GM18907 (cell line): ENCODE measurements at regions not wholly inside any gene's neighbourhood (a gene's known extent, or its start where the extent isn't known, plus 50 kb on each side); places are given as distances from the start of the nearest gene placed in this dataset.

Experiments
- ATAC-seq: cut with Tn5 transposase; IDR thresholded peaks from one replicate; pipeline ENCODE4 v1.9.1; 2021; ENCODE audit warnings: mild to moderate bottlenecking, moderate library complexity; ENCODE audit not compliant: unreplicated experiment

DNA sequence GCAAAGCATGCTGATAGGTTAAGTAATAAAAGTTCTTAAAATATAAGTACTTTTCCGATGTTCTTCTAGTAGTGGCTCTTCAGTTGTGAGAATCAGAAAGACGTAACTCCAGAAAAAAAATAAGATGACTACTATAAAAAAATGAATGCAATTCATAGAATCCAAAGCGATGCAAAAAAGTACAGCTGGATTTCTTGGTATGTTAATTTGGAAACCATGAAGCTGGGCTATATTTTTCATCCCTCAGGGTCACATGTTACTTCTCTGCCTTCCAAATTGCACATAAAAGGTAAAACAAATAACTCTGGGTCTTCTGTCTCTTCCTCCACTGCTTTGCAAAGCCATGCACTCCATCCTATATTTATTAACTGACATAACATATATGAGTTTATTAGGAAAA lies 843.9 kb upstream of the DPPA4 start:
- ATAC-seq: no peak

DNA sequence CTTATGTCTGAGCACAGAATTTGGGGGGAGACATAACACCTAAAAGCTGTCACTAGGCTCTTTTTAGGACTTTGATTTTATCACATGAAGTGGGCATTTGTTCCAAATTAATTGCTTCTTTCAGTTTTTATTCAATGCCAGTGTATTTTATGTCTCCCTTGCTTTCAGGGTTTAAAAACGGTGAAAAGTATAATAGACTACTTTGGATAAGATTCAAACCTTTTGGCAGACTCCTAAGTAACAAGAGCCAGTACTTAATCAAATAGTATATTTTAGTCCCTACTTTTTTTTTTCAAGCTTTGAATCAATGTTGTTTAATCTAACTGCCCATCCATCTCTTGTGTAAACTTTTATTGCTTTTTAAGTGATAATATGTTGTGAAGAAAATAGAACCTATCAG lies 847.2 kb upstream of the DPPA4 start:
- ATAC-seq: no peak

DNA sequence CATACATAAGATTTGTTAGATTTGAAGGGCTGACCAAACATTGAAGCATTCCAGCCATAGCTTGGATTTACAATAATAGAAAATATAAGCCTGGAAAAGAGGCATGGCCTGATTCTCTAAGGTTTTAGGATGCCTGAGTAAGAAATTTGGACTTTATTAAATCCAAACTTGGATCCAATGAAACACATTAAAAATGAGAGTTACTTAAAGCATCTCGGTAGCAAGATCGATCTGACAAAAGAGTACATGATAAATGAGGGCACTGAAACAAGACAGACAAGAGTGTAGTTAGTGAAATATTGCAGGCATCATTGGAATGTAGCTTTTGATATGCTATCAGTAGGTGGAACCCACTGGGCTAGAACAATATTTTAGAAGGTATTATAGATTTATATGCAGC lies 855.7 kb upstream of the DPPA4 start:
- ATAC-seq: no peak

DNA sequence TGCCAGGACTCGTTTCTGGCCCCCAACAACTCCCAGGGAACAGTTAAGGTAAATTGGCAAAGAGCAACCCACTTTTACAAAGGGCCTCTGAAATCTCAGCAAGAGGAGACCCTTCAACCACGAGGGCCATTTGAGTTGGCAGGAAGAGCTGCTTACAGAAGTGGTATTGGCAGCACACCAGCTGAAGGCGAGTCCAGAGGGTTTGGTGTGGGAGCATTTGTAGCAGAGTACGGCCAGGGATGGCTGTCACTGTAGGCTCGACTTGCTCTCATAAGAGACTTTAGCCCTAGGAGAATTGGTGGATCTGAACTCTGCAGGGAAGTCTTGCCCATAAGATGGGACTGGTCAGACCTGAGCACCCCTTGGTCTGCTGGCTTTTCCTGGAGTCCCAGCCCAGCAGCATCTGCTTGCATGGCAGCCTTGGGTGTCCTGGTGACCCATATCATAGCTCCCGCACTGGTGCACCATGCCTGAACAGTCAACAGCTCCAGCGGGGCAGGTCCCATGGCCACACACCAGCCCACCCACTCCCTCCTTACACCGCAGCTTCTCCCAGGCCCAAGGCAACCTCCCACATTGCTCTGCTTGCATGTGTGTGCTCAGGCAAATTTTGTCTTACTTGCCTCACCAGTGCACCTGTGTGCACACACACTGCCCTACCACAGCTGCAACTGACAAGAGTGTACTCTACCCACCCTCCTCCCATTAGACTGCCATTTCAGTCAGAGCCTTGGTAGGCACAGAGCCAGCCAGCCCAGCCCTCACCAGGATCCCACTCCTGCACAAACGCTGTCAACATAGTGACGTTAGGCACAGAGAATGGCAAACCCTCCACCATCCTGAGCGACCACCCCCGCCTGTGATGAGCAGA lies 861.6 kb upstream of the DPPA4 start:
- ATAC-seq: no peak

DNA sequence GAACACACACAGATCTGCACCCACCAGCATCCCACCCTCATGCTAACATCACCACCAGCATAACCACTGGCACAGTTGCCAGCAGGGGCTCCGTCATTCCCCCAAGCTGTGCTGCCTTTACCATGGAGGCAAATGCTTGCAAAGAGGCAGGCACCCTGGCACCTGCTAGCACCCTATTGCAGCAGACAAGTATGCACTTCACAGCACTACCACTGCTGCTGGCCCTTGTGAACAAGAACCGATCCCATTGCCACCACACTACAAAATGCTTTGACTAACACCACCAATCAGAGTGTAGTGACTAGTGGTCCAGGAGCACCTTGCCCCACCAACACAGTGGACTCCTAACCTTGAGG lies 862.2 kb upstream of the DPPA4 start:
- no peak for ATAC-seq

DNA sequence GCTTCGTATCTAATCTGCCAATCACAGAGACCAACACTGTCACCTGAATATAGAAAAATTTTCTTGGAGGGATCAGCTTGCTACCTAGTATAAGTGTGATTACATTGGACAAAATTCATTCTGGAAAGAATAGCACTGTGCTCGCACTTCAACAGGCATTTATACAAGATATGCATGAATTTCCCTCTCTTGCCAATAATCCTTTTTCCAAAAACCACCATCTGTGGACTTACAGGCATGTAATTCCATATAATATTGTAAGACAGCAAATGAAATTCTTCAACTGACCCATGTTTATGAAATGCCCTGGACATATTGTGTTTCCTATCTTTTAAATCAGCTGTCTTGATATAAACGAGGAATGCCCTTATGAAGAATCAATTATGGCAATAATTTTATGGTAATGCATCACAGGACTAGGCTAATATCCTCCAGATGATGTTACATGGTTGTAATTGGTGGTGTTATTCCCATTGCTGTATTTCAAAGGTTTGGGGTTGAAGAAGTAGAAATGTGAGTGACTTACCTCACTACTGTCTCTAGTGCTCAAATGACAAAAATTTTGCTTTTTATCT lies 861.4 kb upstream of the NECTIN3 start:
- ATAC-seq: no peak

DNA sequence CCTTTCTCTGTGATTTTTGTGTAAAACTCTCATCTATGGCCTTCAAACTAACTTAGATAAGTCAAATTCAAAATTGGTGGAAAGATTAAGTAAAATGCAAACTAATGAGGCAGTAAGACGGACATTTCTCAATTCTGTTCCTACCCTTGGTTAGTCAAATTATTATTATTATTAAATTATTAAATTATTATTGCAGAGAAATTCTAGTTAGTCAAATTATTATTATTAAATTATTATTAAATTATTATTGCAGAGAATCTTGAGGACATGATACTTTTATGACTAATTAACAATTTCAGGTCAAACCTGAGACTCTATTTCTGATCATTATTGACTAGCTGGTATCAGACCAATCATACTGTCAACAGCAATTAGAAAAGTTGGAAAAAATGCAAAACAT lies 845.0 kb upstream of the NECTIN3 start:
- ATAC-seq: no peak

DNA sequence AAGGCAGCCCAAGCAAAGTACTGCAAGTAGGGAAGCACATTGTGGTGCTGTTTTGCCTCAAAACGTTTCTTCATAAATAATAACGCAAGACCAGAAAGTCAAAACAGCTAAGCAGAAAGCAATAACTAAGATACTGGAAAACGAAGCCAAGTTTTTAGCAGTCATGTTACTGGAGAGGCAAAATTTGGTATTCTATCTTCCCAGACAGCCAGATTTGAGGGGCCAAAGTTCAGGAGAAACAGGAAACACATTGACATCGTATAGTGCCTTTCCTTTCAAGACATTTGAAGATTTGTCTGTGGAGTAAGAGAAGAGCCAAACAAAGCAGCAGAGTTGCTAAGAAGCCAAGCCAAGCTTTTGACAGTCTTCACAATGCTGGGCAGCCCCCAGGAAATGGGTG lies 843.6 kb upstream of the NECTIN3 start:
- ATAC-seq: no peak

DNA sequence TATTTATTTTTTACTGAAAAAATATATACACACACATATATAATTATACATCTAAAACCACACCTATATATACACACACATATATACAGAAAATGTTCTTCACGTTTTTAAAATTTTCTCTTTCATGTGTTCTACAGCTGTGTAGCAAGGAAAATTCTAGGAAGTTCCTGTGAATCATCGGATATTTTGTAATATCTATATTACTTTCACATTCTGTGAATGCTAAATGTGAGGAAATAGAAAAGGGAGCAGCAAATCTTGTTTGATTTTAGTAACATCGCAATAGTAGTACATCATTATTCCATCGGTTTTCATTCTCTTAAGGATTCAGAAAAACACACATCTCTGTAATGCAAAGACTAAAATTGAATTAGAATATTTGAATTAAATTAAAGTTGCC lies 836.8 kb upstream of the NECTIN3 start:
- ATAC-seq: no peak

DNA sequence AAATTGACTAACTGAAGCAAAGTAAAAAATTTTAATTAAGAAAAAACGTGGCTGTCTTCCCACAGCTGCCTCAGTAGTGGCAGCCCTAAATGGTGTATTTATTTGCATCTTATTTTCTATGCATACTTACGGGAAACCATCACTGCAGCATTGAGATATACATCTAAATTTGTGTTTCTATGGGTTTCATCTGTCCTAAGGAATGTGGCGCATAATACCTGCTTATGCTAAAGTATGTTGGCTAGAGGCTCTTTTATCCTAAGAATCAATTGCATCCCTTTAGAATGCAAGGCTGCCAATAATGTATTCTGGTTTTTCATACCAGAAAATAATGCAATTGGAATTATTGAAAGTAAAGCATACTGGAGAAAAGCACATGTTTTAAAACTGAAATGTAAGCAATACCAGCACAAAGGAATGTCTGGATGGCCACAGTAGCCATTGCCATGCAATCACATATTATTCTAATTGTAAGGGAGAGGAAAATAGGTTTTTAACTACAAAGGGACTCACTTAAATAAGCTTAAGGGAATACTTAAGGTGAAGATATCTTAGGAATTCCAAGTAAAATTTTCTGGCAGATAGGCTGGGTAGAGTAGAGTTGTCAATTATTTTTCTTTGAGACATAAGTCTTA lies 834.5 kb upstream of the NECTIN3 start:
- no peak for ATAC-seq

DNA sequence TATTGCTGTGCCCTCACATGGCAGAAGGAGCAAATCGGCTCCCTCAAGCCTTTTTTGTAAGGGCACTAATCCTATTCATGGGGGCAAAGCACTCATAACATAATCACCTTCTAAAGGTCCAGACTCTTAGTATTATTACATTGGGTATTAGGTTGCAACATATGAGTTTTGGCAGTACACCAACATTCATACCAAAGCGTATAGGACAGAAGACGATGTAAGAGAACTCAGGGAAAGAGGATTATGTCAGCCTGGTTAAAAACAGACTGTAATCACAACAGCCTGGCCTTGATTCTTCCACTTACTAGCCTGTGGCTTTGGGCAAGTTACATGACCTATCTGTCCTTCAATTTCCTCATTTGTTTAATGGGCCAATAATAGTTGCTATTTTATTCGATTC lies 828.5 kb upstream of the NECTIN3 start:
- no peak for ATAC-seq

DNA sequence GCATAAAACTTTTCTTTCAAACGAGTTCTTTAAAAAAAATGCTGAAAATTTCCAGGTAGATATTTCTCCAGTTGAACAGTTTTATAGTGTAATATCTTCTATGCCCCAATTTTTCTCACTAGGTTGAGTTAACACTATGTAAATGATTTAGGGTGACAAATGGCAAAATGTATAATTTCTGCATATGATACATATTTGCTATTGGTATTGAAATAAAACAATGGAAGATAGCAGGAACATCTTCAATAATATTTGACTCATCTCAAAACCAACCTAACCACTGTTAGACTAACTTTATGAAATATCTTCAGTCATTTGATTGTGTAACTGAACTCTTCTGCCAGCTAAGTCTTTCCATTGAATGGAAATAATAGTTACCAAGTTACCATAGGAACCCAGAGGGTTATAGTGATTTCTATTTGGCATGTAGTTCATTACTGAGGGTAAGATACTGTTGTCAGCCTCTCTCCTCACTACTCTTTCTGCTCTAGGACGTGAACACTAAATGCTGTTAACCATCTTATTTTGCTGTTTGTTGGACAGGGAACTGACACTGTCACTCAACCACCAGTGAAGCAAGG lies 824.7 kb upstream of the NECTIN3 start:
- no peak for ATAC-seq

DNA sequence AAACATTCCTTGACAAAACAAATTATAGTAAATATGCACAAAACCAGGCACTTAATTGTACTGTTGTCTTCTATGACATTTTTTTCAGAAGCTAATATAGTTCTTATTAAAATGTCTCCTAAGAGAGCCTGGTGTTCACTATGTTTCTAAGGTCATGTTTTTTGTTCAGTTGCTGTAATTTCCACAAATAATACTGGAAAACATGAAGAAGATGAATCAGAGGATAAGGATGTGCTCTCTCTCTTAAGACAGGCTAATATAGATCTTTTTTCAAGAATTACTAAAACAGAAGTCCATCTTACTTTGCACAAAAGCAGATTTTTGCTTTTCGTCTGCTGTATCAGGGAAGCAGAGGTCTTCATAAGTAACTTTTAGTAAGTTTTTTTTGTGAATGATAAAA lies 823.0 kb upstream of the NECTIN3 start:
- ATAC-seq: no peak

DNA sequence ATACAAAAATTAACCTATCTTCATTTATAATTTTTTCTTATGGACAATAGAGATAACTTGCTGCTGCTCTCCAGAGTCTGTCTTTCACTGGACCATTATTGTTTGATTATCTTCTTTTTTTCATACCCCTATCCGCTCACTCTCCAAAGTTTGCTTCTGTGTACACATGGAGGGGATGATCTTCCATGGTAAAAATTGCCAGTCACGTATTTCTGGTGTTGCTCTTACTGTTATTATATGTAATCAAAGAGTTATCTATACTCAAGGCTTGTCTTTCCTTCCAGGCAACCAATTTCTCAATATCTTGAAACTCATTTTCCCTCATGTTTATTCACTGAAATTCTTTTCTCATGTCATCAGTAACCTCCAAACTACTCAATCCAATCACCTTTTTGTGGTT lies 817.8 kb upstream of the NECTIN3 start:
- no peak for ATAC-seq

DNA sequence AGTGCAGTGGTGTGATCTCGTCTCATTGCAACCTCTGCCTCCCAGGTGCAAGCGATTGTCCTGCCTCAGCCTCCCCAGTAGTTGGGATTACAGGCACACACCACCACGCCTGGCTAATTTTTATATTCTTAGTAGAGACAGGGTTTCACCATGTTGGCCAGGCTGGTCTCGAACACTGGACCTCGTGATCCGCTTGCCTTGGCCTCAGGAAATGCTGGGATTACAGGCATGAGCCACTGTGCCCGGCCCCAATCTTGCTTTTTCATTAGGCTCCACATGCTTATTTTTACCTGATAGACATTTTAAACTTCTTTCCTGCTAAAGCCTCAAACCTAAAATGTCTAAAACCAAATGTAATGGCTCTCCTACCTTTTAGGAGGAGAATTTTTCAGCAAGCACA lies 817.0 kb upstream of the NECTIN3 start:
- ATAC-seq: no peak

DNA sequence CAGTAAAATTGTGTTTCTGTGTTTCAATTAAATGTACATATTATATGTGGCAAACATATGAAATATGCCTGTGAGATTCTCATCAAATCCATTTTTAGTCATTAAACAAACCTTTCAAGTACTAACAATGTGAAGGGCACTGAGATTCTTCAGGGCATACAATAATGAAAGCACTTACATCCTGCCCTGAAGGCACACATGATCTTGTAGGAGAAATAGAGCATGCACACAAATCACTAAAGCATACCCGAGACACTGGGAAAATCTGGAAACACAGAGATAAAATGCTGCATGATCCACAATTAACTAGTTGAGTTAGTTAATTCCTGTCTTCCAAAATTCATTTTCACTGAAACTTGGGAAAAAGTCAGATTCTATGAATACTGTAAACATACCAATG lies 810.5 kb upstream of the NECTIN3 start:
- ATAC-seq: no peak

DNA sequence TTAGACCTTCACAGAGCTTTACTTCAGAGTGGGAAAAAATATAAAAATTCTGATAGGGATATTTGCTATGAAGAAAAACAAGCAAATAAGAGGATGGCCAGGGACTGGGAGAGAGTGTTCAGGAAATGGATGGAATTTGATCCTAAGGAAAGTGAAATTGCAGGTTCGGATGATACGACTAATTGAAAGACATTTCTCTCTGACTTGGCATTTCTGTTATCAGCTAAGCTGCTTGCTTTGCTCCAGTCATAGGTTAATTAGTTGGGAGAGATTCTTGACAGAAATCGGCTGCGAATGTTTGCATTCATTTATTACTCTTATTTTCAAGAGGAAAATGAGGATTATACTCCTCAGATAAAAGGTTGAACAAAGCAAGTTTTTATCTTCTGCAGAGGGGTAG lies 808.7 kb upstream of the NECTIN3 start:
- ATAC-seq: no peak

DNA sequence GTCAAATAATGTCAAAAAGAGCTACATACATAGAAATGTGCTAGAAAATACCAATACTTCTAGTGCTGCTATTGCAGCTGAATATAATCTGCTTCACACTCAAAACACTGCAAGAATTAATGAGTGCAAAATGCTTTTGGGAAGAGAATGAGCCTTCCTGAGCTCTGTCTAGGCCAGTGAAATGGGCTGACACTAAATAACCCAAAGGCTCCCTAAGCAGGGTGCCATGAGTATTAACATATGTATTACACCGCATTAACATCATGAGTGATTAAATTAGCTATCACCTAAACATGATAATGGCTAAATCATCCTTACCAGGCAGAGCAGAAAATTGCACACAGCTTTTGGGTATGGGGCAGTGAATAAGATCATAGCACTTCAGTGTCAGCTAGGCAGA lies 806.3 kb upstream of the NECTIN3 start:
- no peak for ATAC-seq

DNA sequence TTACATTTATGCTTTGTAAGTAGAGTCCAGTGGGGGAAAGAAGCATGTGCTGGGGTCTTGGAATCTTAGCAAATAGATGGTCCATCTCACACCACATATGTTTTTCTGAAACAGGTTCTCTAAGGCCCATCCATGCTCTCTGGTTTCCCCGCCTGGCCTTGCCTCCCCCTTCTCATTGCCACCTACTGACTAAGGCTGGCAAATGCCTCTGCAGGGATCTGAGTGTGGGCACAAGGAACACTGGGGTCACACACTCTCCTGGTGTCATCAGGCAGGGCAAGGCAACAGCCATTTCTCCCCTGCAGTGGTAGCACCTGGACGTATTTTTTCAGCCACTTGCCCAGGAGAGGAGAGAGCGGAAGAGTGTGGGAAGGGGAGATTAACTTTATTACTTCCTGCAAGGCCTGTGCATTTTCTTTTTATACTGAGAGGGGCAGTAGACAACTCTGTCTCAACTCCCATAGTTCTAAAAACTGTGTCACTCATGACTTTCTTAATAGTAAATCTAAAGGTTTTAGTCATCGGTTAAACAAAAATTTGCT lies 804.2 kb upstream of the NECTIN3 start:
- no peak for ATAC-seq

DNA sequence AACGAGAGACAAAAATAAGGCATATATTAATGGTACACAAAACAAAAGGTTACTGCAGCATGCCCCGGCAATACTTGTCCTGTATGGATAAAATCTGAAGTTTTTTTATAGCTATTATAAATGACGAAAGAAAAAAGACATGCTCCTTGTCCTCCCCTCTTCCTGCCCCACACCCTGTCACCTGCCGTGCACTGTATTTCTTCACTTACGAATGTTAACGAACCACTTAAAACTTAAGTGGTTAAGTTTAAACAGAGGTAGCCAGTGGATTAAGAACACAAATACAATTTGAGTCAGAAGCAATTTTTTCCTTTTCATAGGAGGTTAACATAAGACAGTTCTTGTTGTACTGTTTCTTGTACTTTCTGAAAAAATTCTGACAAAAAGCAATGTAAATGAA lies 799.1 kb upstream of the NECTIN3 start:
- no peak for ATAC-seq

DNA sequence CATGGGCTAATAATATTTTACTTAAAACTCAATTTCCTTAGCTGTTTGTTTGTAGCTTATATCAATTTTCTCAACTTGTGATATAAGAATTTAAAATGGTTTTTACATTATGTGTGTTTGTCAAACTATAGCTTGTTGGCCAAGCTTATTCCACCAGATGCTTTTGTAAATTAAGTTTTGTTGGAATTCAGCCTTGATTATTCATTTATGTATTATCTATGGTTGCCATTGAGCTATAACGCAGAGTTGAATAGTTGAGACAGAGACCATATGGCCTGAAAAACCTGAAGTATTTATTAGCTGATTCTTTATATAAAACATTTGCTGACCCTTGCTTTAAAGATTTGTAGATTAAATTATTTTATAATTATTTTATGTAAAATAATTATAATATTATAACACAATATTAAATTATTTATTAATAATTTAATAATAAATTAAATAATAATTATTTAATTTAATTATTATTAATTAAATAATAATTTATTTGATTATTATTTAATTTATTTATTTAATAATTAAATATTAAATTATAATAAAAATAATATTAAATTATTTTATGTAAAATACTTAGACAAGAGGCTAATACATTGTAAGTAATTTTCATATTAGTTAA lies 779.6 kb upstream of the NECTIN3 start:
- no peak for ATAC-seq
